ENCODE measurements at regions not wholly inside any gene's neighbourhood (a gene's known extent, or its start where the extent isn't known, plus 50 kb on each side); places are given as distances from the start of the nearest gene placed in this dataset.

GRCh38 chrX:155666741-155667140, 54.0 kb upstream of the TMLHE start:
- H3K4me1 Mint-ChIP-seq (ENCODE audit: unreplicated experiment), result peaks cover 20% of the 10 kb centered on the region

More at GRCh38 chrX:155666741-155667140, 54.0 kb upstream of the TMLHE start:
- no peak for TF ChIP-seq CTCF (IDR thresholded peaks at IDR 0.05; ENCODE audit: unreplicated experiment)
- no peaks in the 10 kb centered on the region for H3K27me3 Mint-ChIP-seq (ENCODE audit: unreplicated experiment)
- no peak for DNase-seq (ENCODE audit: low spot score)
- no peaks in the 10 kb centered on the region for H3K9me3 Mint-ChIP-seq (ENCODE audit: unreplicated experiment)
- no peaks in the 10 kb centered on the region for H3K36me3 Mint-ChIP-seq (ENCODE audit: low read depth, unreplicated experiment)
- H3K4me3 Mint-ChIP-seq (ENCODE audit: unreplicated experiment), result no peak overlapping the region
- no peak overlapping the region for H3K27ac Mint-ChIP-seq (ENCODE audit: unreplicated experiment)
